HG03457 (cell line): ENCODE measurements at regions not wholly inside any gene's neighbourhood (a gene's known extent, or its start where the extent isn't known, plus 50 kb on each side); places are given as distances from the start of the nearest gene placed in this dataset.
"Not testable (repeated sequence)": the region's sequence is repeated elsewhere in the genome, so short reads cannot be mapped to it uniquely, and the experiment has no call there.

Experiments used
- ATAC-seq: cut with Tn5 transposase; IDR thresholded peaks from one replicate; pipeline ENCODE4 v1.9.1; 2021; ENCODE audit warnings: moderate number of reproducible peaks; ENCODE audit not compliant: unreplicated experiment

DNA sequence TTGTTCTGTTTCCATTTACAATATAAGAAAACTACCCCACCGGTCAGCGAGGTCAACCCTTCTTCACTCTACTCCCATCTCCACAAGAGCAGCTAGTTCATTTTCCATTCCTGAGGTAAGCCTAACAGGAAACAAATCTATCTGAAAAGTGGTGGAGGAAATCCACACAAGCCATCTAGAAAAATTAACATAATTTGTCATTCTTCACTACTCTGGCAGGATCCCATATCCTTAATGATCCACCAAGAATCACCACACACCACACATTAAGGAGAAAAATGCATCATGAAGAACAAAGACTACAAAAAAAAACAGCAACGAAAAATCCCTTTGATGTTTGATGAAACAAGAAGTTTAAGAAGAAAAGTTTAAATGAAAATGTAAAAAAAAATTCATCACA, 1771.0 kb downstream of the EFNA5 start:
- no peak for ATAC-seq

DNA sequence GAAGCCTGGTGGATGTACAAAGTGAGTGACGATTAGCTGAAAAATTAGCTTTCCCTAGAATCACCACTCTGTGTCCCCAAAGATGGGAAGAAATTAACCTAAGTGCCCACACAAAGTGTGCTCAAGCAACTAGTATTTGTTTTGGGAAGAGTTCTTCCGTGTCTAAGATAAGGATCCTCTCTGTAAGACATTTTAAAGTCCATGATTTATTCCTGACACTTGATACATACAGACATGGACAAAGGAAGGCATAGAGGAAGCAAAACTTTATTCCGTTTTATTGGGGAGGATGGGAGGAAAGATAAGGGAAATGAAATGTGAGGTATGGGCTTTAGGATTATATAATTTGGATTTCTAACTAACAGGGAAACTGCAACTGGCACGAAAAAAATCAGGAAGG, 1772.6 kb downstream of the EFNA5 start:
- no peak for ATAC-seq

- ATAC-seq: no peak
Measured at GRCh38 chr5:105885266-105885665, 1785.5 kb downstream of the EFNA5 start.

- no peak for ATAC-seq
Measured at GRCh38 chr5:105882956-105883481, 1787.7 kb downstream of the EFNA5 start.

- no peak for ATAC-seq
Measured at GRCh38 chr5:105878402-105878801, 1792.3 kb downstream of the EFNA5 start.

- ATAC-seq: no peak
Measured at GRCh38 chr5:105877592-105877991, 1793.1 kb downstream of the EFNA5 start.

GRCh38 chr5:105874316-105874715, 1796.4 kb downstream of the EFNA5 start:
- no peak for ATAC-seq

GRCh38 chr5:105872569-105873270, 1798.0 kb downstream of the EFNA5 start:
- no peak for ATAC-seq

- ATAC-seq: no peak
Measured at GRCh38 chr5:105868038-105868780, 1802.5 kb downstream of the EFNA5 start.

DNA sequence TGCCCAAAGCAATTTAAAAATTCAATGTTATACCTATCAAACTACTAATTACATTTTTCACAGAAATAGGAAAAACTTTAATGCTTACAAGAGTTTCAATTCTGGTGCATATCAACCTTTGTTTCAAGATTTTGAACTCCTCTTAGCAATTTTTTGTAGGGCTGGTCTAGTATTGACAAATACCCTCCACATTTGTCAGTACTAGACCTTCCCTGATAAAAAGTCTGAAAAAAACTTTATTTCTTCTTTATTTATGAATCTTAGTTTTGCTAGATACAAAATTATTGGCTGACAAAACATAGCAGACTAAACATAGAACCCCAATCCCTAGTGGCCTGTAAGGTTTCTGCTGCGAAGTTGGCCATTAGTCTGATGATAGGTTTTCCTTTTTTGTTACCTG, 1804.9 kb downstream of the EFNA5 start:
- ATAC-seq: no peak

DNA sequence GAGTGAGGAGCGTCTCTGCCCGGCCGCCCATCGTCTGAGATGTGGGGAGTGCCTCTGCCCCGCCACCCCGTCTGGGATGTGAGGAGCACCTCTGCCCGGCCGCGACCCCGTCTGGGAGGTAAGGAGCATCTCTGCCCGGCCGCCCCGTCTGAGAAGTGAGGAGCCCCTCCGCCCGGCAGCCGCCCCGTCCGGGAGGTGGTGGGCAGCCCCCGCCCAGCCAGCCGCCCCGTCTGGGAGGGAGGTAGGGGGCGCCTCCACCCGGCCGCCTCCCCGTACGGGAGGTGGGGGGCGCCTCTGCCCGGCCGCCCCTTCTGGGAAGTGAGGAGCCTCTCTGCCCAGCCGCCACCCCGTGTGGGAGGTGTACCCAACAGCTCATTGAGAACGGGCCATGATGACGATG, 1811.4 kb downstream of the EFNA5 start:
- not testable (repeated sequence) for ATAC-seq

DNA sequence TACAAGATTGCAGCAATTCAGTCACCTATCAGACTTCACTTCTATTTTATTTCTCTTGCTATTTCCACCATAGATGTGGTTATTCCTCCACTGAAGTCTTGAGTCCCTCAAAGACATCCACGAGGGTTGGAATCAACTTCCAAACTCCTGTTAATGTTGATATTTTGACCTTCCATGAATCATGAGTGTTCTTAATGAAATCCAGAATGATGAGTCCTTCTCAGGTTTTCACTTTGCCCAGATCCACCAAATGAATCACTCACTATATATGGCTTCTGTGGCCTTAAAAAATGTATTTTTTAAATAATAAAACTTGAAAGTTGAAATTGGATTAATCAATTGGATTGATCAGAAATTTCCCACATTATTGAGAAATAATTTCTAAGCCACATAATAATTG, 1821.0 kb downstream of the EFNA5 start:
- no peak for ATAC-seq

- ATAC-seq: no peak
Measured at GRCh38 chr5:105840800-105841199, 1829.9 kb downstream of the EFNA5 start.

GRCh38 chr5:105836887-105837286, 1833.8 kb downstream of the EFNA5 start:
- ATAC-seq: no peak

GRCh38 chr5:105836268-105836667, 1834.5 kb downstream of the EFNA5 start:
- ATAC-seq: no peak

DNA sequence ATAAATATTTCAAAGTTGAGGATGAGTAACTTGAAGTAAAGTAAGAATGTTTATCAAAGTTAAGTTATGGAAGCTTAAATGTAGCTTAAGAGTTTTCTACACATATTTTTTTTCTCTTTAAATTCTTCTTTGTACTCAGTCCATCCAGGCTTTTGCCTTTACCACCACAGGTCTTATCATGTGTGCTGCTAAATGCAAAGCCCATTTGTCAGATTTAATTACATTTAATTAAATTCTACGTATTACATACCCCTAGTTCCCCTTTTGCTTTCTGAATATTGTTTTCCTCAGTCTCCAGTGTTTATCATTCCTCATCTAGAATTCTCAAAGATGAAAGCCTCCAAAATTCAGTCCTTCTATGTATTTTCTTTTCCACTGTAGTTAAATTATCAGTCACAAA, 1841.9 kb downstream of the EFNA5 start:
- no peak for ATAC-seq

DNA sequence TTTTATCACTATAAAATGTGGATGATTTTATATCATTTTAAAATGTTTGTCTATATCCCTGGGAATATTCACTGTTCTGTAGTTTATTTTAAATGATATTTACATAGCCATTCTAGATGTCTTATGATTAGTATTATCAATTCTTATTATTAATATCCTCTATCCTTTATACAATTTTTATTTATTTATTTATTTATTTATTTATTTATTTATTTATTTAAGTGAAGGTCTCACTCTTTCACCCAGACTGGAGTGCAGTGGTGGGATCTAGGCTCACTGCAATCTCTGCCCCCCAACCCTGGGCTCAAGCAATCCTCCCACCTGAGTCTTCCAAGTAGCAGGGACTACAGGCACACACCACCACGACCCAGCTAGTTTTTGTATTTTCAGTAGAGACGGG, 1848.9 kb downstream of the EFNA5 start:
- ATAC-seq: no peak

GRCh38 chr5:105817914-105818313, 1852.8 kb downstream of the EFNA5 start:
- no peak for ATAC-seq

- no peak for ATAC-seq
Measured at GRCh38 chr5:105817416-105817815, 1853.3 kb downstream of the EFNA5 start.

DNA sequence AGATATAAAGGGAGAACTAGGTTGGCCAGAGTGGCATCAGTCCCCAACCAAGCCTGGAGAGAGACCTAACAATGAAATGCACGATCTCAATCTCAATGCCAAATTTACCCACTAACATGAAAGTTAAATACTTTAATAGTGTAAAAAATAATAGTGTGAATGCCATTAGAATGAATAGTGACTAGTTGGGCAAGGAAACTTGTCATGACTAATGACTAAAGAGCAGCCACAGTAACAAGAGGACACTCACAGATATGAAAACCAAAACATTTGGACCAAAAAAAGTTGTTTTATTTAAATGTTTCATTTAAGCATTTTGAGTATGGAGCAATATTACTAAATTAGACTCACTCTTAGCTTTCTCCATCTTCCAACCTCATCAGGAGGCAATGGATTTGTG, 1853.8 kb downstream of the EFNA5 start:
- no peak for ATAC-seq

DNA sequence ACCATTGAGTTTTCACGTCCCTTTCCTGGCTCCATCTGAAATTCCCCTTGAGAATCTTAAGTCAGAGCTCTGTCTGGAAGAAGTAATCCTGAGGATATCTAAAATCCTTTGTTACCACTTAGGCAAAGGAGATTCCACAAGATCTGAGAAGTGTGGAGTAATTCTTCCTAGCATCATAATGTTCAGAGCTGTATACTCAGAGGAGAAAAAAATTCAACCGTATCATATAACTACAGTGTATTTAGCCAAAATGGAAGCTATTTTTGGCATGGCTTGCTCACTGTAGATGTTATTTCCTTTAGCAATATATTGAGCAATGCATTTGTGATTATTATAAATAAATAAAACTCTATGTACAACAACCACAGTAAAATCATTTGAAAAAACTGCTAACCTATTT, 1858.4 kb downstream of the EFNA5 start:
- ATAC-seq: no peak

GRCh38 chr5:105807951-105808350, 1862.8 kb downstream of the EFNA5 start:
- ATAC-seq: no peak
